Activated T-cell treated with anti-CD3 and anti-CD28 coated beads, Interleukin-2, amount 50 U/mL, for 24 hours (primary cell): ENCODE measurements at regions not wholly inside any gene's neighbourhood (a gene's known extent, or its start where the extent isn't known, plus 50 kb on each side); places are given as distances from the start of the nearest gene placed in this dataset.
"Not testable (repeated sequence)": the region's sequence is repeated elsewhere in the genome, so short reads cannot be mapped to it uniquely, and the experiment has no call there.

Experiments used
- DNase-seq: peaks from one replicate; pipeline ENCODE4 v3.0.0-alpha.2; 2020
- H3K27ac Mint-ChIP-seq: 2 replicates; pipeline ENCODE4 v1.8.0; 2020; ENCODE audit warnings: mild to moderate bottlenecking, mixed read lengths
- H3K27me3 Mint-ChIP-seq: 2 replicates; pipeline ENCODE4 v1.8.0; 2020; ENCODE audit warnings: mixed read lengths
- H3K36me3 Mint-ChIP-seq: 2 replicates; pipeline ENCODE4 v1.8.0; 2020; ENCODE audit warnings: low read depth, mixed read lengths
- H3K4me1 Mint-ChIP-seq: 2 replicates; pipeline ENCODE4 v1.8.0; 2020; ENCODE audit warnings: low read depth, mixed read lengths
- H3K4me3 Mint-ChIP-seq: 2 replicates; pipeline ENCODE4 v1.8.0; 2020; ENCODE audit warnings: mild to moderate bottlenecking, moderate library complexity, mixed read lengths
- H3K9me3 Mint-ChIP-seq: 2 replicates; pipeline ENCODE4 v1.8.0; 2020; ENCODE audit warnings: mixed read lengths

- Mint-ChIP-seq H3K9me3 (no peaks in the 10 kb centered on the region), H3K4me1 (peaks cover 1% of the 10 kb centered on the region), H3K4me3 (no peak overlapping the region), H3K27me3 (peaks cover 24% of the 10 kb centered on the region), H3K36me3 (no peaks in the 10 kb centered on the region), H3K27ac (no peak overlapping the region)
- no peak for DNase-seq
Measured at GRCh38 chr5:74543162-74543995, 97.1 kb downstream of the ENC1 start.

DNA sequence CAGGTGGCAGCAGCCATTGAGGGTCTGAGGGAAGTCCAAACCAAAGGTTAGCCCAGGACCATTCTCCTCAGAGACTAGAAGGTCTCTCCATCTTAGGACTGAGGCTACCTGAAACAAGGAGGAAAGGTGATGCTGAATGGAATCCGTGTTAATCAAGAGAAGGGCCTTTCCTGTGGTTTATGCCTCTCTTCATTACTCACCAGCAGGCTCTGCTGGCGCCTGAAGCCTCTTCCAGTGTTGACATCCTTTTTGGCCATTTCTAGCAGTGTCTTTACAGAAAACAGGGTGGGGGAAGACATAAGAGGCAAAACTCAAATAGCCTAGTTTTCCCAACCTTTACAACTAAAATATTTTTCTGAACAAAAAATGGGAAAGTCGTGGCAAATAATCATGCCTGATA lies 98.0 kb downstream of the ENC1 start:
- no peaks in the 10 kb centered on the region for H3K9me3 Mint-ChIP-seq
- DNase-seq, result no peak
- H3K4me3 Mint-ChIP-seq, result no peak overlapping the region
- H3K27me3 Mint-ChIP-seq, result peaks cover 32% of the 10 kb centered on the region
- H3K27ac Mint-ChIP-seq, result no peak overlapping the region
- no peaks in the 10 kb centered on the region for H3K36me3 Mint-ChIP-seq
- H3K4me1 Mint-ChIP-seq, result peaks cover 1% of the 10 kb centered on the region

DNA sequence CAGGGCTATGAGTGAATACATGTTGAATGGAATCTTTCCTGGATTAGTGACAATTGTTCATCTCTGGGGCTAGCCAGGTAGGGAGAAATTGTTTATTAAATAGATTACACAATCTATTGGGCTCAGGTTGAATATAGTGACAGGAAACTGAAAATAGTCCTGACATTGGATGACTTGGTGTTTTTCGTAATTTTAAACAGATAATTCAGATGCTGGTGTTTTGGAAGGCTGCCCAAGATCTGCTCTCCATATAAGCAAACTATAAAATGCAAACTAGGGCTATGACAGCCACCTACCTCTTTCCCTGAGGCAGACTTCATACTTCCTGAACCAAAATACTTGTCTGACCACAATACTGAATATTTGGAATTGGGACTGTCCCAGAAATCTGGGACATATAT lies 99.1 kb downstream of the ENC1 start:
- Mint-ChIP-seq H3K27me3 (peaks cover 32% of the 10 kb centered on the region), H3K27ac (no peak overlapping the region), H3K36me3 (no peaks in the 10 kb centered on the region), H3K9me3 (no peaks in the 10 kb centered on the region), H3K4me1 (peaks cover 1% of the 10 kb centered on the region), H3K4me3 (no peak overlapping the region)
- no peak for DNase-seq

GRCh38 chr5:74540622-74541021 lies 99.9 kb downstream of the ENC1 start:
- Mint-ChIP-seq H3K36me3 (no peaks in the 10 kb centered on the region), H3K9me3 (no peaks in the 10 kb centered on the region), H3K27ac (no peak overlapping the region), H3K4me1 (peaks cover 1% of the 10 kb centered on the region), H3K27me3 (peaks cover 32% of the 10 kb centered on the region), H3K4me3 (no peak overlapping the region)
- no peak for DNase-seq

DNA sequence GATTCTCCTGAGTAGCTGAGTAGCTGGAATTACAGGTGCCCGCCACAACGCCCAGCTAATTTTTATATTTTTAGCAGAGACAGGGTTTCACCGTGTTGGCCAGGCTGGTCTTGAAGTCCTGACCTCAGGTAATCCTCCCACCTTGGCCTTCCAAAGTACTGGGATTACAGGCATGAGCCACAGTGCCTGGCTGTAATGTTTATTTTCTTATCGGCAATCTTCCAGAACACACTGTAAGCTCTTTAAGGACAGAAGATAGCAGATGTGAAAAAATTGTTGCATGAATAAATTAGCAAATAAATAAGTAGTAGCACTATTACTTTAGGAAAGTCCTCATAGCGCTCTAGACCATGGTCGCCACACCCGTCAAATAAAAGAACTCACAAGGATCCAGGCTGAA lies 100.5 kb downstream of the ENC1 start:
- no peaks in the 10 kb centered on the region for H3K9me3 Mint-ChIP-seq
- peaks cover 32% of the 10 kb centered on the region for H3K27me3 Mint-ChIP-seq
- peaks cover 1% of the 10 kb centered on the region for H3K4me1 Mint-ChIP-seq
- DNase-seq, result no peak
- no peak overlapping the region for H3K27ac Mint-ChIP-seq
- no peak overlapping the region for H3K4me3 Mint-ChIP-seq
- H3K36me3 Mint-ChIP-seq, result no peaks in the 10 kb centered on the region

GRCh38 chr5:74538206-74538661 lies 102.3 kb downstream of the ENC1 start:
- Mint-ChIP-seq H3K9me3 (peaks cover 12% of the 10 kb centered on the region), H3K27me3 (peaks cover 24% of the 10 kb centered on the region), H3K36me3 (no peaks in the 10 kb centered on the region), H3K4me3 (no peak overlapping the region), H3K4me1 (no peaks in the 10 kb centered on the region), H3K27ac (no peak overlapping the region)
- DNase-seq, result no peak

DNA sequence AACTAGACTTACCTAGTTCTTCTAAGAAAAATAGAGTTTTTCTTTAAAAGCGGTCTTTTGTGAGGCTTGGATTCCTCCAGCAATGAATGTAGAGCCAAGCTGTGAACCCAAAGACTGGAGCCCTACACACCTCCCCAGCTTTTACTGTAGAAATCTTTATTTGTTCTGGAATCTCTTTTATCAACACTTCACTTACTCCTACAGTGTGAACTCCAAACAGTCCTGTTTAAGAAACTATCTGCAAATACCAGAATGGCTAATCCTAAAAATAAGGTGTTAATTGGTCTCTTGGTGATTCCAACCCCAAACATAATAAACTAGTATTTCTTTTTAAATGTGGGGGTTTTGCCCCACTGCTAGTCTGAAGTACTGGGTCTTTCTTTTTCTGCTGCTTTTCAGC lies 103.9 kb downstream of the ENC1 start:
- Mint-ChIP-seq H3K27ac (no peak overlapping the region), H3K27me3 (peaks cover 24% of the 10 kb centered on the region), H3K36me3 (no peaks in the 10 kb centered on the region), H3K4me1 (no peaks in the 10 kb centered on the region), H3K4me3 (no peak overlapping the region), H3K9me3 (peaks cover 17% of the 10 kb centered on the region)
- no peak for DNase-seq

DNA sequence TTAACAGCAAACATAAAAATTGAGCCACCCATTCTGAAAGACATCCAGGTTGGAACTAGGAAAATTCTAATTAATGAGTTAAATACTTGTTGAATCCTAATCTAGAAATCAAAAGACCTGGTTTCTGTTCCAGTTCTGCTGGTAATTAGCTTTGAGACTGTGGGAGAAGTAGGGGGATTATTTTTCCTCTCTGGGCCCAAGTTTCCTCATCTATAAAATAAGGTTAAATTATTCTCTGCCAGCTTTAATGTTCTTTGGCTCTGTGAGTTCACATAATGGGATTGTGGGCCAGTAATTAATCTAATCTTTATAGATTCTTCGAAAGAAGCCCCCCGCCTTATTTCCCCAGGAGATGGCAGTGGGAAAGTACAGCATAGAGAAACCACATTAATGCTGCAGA lies 104.6 kb downstream of the ENC1 start:
- no peaks in the 10 kb centered on the region for H3K36me3 Mint-ChIP-seq
- no peaks in the 10 kb centered on the region for H3K4me1 Mint-ChIP-seq
- no peak for DNase-seq
- peaks cover 17% of the 10 kb centered on the region for H3K9me3 Mint-ChIP-seq
- H3K27ac Mint-ChIP-seq, result no peak overlapping the region
- peaks cover 24% of the 10 kb centered on the region for H3K27me3 Mint-ChIP-seq
- no peak overlapping the region for H3K4me3 Mint-ChIP-seq

- no peaks in the 10 kb centered on the region for H3K4me1 Mint-ChIP-seq
- no peak overlapping the region for H3K4me3 Mint-ChIP-seq
- H3K36me3 Mint-ChIP-seq, result no peaks in the 10 kb centered on the region
- H3K27me3 Mint-ChIP-seq, result peaks cover 18% of the 10 kb centered on the region
- no peak overlapping the region for H3K27ac Mint-ChIP-seq
- peaks cover 17% of the 10 kb centered on the region for H3K9me3 Mint-ChIP-seq
- no peak for DNase-seq
Measured at GRCh38 chr5:74534397-74535129, 106.0 kb downstream of the ENC1 start.

DNA sequence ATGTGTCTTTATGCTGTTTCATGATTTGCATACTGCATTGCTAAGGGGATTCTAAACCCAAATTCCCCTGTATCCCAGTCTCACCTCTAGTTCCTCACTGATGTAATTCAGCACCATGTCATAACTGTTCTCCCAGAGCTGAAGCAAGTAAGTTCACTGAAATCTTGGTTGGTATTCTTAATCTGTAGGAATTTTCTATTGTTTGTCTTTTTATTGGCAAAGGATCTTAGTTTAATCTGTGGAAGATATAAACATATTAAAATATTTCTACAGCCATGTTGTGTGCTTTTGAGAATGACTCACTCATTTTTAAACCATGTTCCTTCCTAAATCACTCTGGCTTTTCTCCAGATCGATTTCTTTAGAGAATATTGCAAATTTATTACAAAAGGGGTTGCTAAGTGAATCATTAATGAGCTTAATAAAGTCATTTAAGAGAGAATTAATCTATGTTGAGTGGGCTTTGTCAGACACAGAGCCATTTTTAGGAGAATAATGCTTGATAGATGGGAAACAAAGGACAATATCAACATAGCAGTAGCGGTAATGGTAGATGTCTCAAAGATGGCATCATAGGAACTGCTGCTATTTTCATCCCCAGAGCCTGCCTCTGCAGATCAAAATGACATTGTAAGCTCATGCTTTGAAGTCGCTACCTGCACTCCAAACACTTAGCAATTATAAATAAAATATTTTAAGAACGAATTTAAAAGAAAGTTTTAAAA lies 110.0 kb downstream of the ENC1 start:
- Mint-ChIP-seq H3K9me3 (peaks cover 17% of the 10 kb centered on the region), H3K4me1 (no peaks in the 10 kb centered on the region), H3K27ac (no peak overlapping the region), H3K4me3 (no peak overlapping the region), H3K27me3 (peaks cover 6% of the 10 kb centered on the region), H3K36me3 (no peaks in the 10 kb centered on the region)
- no peak for DNase-seq

GRCh38 chr5:74529101-74529500 lies 111.4 kb downstream of the ENC1 start:
- Mint-ChIP-seq H3K4me3 (no peak overlapping the region), H3K9me3 (peaks cover 9% of the 10 kb centered on the region), H3K36me3 (no peaks in the 10 kb centered on the region), H3K4me1 (no peaks in the 10 kb centered on the region), H3K27me3 (peaks cover 6% of the 10 kb centered on the region), H3K27ac (no peak overlapping the region)
- no peak for DNase-seq

- Mint-ChIP-seq H3K4me1 (no peaks in the 10 kb centered on the region), H3K9me3 (peaks cover 10% of the 10 kb centered on the region), H3K36me3 (no peaks in the 10 kb centered on the region), H3K27me3 (peaks cover 5% of the 10 kb centered on the region), H3K27ac (no peak overlapping the region), H3K4me3 (no peak overlapping the region)
- no peak for DNase-seq
Measured at GRCh38 chr5:74526111-74526510, 114.4 kb downstream of the ENC1 start.

DNA sequence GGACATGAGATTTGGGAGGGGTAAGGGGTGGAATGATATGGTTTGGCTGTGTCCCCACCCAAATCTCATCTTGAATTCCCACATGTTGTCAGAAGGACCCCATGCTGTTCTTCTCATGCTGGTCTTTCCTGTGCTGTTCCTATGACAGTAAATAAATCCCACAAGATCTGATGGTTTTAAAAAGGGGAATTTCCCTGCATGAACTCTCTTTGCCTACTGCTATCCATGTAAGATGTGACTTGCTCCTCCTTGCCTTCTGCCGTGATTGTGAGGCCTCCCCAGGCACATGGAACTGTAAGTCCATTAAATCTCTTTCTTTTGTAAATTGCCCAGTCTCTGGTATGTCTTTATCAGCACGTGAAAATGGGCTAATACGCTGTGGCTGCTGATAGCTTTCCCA lies 115.8 kb downstream of the ENC1 start:
- not testable (repeated sequence) for H3K4me1 Mint-ChIP-seq, H3K36me3 Mint-ChIP-seq, H3K4me3 Mint-ChIP-seq, H3K27ac Mint-ChIP-seq, DNase-seq, H3K27me3 Mint-ChIP-seq
- H3K9me3 Mint-ChIP-seq, result peaks cover 10% of the 10 kb centered on the region

DNA sequence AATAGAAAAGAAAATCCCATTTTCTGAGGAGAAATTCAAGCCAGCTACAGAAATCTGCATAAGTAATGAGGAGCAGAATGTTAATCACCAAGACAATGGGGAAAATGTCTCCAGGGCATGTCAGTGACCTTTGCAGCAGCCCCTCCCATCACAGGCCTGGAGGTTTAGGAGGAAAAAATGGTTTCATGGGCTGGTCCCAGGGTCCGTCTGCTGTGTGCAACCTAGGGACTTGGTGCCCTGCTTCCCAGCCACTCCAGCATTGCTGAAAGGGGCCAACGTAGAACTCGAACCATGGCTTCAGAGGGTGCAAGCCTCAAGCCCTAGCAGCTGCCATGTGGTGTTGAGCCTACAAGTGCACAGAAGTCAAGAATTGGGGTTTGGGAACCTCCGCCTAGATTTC lies 116.8 kb downstream of the ENC1 start:
- H3K27me3 Mint-ChIP-seq, H3K4me3 Mint-ChIP-seq, DNase-seq, H3K36me3 Mint-ChIP-seq, H3K27ac Mint-ChIP-seq, H3K4me1 Mint-ChIP-seq: not testable (repeated sequence)
- H3K9me3 Mint-ChIP-seq, result peaks cover 10% of the 10 kb centered on the region

- H3K4me1 Mint-ChIP-seq, H3K27ac Mint-ChIP-seq, H3K4me3 Mint-ChIP-seq, H3K27me3 Mint-ChIP-seq, H3K36me3 Mint-ChIP-seq, DNase-seq: not testable (repeated sequence)
- peaks cover 10% of the 10 kb centered on the region for H3K9me3 Mint-ChIP-seq
Measured at GRCh38 chr5:74522838-74523237, 117.7 kb downstream of the ENC1 start.
